HG02973 (cell line): ENCODE measurements at regions not wholly inside any gene's neighbourhood (a gene's known extent, or its start where the extent isn't known, plus 50 kb on each side); places are given as distances from the start of the nearest gene placed in this dataset.

Source experiments
- ATAC-seq: cut with Tn5 transposase; IDR thresholded peaks from one replicate; pipeline ENCODE4 v1.9.1; 2021; ENCODE audit warnings: moderate library complexity; ENCODE audit not compliant: unreplicated experiment

GRCh38 chr2:8622924-8623465 lies 58.9 kb upstream of the ID2 start:
- ATAC-seq: no peak

- no peak for ATAC-seq
Observed at GRCh38 chr2:8623576-8623957, 58.3 kb upstream of the ID2 start.

GRCh38 chr2:8623958-8624591 lies 57.8 kb upstream of the ID2 start:
- no peak for ATAC-seq

- ATAC-seq: no peak
Observed at GRCh38 chr2:8624855-8625398, 56.9 kb upstream of the ID2 start.

DNA sequence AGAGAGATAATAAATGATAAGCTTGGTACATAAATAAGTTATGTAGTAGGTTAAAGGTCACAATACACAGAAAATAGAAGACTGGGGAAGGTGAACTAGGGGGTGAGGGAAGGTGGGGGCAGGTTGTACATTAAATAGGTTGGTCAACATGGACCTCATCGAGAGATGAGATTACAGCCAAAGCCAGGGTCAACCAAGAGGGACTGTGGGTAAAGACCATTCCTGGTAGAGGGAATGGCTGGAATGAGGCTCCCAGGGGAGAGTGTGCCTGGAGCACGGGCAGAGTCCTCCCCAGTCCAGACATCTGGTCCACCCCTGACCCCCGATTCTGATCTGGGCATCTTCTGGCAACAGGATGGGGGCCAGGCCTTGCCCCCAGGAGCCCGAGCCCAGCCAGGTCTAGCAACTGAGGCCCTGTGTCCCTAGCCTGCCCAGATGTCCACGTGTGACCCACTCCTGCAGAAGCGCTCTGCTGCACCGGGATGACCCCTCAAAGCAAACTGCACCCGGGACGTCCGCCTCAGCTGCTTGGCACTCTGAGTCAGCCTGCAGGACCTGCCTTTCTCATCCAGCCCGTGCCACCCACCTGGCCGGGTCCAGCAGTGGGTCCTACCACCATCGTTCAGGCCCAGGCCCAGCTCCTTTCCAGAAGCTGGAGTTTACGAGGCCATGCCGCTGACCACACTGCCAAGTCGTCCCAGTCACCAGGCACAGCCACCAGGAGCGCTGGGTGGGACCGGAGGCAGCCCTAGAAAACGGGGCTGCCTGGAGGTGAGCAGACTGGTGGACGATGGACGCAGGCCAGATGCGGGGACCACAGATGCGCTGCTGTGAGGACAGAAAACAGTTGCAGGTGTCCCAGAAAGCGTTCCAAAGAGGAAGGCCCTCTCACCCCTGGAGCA lies 56.2 kb upstream of the ID2 start:
- ATAC-seq: no peak

DNA sequence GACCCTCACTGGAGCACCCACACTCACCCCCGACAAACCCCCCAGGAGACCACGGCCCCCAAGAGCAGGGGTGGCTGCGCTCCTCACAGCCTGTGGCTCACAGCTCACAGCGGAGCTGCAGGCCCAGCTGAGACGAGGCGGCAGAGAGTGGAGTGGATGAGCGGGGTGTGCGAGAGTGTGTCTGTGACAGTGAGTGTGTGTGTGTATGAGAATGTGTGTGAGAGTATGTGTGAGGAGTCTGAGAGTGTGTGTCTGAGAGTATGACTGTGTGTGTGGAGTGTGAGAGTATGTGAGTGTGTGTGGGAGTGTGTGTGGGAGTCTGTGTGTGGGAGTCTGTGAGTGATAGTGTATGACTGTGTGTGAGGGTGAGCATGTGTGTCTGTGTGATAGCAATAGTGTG lies 55.3 kb upstream of the ID2 start:
- no peak for ATAC-seq

DNA sequence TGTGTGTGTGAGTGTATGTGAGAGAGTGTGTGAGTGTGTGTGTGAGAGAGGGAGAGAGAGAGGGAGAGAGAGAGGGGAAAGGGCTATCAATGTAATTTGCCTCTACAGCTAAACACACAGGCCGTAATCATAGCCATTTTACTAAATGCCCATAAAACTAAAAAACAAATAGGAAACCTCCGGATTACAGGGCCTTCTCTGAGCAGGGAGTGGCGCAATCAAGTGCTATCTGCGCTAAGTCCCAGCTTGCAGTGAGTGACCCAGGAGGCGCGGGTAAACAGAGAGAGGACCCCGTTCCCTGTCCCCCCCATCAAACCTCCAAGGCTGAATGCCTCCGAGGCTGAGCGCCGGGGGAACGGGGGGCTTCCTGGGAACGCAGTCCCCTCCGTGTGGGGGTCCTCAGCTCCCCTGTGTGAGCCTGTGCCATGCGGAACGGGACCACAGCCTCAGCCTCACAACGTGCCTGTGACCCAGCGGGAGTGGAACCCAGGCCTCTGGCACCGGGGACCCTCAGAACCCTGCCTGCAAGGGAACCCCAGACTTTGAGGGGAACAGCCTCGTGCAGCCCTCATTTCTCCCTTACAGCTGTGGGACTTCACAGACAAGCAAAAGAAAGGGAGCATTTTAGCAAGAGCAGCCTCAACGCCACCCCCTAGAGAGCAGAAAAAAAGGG lies 54.7 kb upstream of the ID2 start:
- no peak for ATAC-seq

GRCh38 chr2:8627692-8628085 lies 54.2 kb upstream of the ID2 start:
- no peak for ATAC-seq

- ATAC-seq: no peak
Observed at GRCh38 chr2:8628179-8628865, 53.5 kb upstream of the ID2 start.

- no peak for ATAC-seq
Observed at GRCh38 chr2:8628866-8629209, 53.0 kb upstream of the ID2 start.

DNA sequence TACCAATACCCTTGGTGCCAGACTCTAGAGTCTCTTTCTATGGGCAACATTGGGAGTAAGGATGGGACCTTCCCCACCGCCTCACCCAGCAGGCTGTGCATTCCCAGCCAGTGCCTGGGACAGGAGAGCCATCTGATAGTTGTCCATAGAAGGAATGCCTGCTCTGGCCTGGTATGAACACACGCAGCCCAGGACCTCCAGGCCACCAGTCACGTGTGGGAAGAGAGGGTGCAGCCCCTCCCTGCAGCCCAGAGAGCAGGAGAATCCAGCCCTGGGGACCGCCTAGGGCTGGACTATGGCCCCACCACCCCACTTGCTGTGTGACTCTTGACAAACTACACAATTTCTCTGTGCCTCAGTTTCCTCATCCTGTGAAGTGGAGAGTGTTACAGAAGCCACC lies 52.5 kb upstream of the ID2 start:
- ATAC-seq: no peak

DNA sequence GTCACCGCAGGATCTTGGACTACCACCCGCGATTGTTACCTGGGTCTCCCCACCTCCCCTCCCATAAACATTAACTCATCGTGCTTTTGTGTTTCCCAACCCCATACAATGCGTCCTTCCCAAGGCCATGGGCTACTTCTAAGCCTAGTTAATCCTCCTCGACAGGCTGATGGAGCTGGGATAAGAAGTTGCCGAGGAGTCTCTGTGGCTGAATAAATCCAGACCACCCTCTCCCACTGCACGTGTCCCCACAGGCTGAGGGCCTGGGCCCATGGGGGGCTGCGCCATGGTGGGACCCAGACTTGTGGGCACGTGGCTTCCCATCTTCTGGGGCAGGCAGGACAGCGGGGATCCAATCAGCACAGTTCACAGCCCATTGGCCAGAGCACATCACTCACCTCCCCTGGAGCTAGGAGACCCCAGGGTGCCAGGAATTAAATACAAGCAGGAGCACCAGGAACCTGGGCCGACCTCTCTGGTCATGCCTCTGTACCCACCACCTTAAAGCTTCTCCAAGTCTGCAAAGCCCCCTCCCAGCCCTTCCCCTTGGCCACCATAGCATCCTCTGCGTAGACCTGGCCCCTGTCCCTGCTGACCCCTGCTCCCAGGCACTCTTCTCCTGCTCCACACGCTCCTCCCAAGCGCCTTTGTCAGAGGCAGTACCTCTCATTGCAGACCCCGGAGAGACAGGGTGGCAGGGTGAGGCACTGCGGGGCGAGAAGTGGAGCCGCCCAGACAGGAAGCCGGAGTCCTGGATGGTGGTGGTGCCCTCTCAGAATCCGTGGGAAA lies 51.0 kb upstream of the ID2 start:
- no peak for ATAC-seq

GRCh38 chr2:8631465-8632005 lies 50.3 kb upstream of the ID2 start:
- no peak for ATAC-seq
